ENCODE measurements at regions not wholly inside any gene's neighbourhood (a gene's known extent, or its start where the extent isn't known, plus 50 kb on each side); places are given as distances from the start of the nearest gene placed in this dataset.

- Histone ChIP-seq H3K36me3 (ENCODE audit: control insufficient read depth in 2 of 2, extremely low read depth in 1 of 2, insufficient read depth in 2 of 2, low read length in 2 of 2) (no peaks in the 10 kb centered on the region), H3K27ac (ENCODE audit: insufficient read depth, low read depth, low read length) (no peak overlapping the region), H3K9ac (replicated peaks; ENCODE audit: extremely low read depth, insufficient read depth, low read length) (no peak overlapping the region), H3K4me2 (ENCODE audit: insufficient read depth, low read length) (no peak overlapping the region), H3K4me1 (ENCODE audit: control insufficient read depth, extremely low read depth, insufficient read depth, low read length) (no peaks in the 10 kb centered on the region), H2AFZ (ENCODE audit: low read depth, low read length) (no peak overlapping the region), H3K9me3 (replicated peaks; ENCODE audit: control insufficient read depth, insufficient read depth, low read length) (peaks cover 4% of the 10 kb centered on the region), H3K4me3 (replicated peaks in 1 of 3; ENCODE audit: insufficient read depth in 1 of 3, low read depth in 1 of 3, low read length in 3 of 3) (no peak overlapping the region), H3K27me3 (ENCODE audit: control insufficient read depth in 2 of 2, insufficient read depth in 2 of 2, low read length in 2 of 2) (no peaks in the 10 kb centered on the region), H3K79me2 (ENCODE audit: control insufficient read depth, insufficient read depth, low read length) (no peaks in the 10 kb centered on the region), H4K20me1 (replicated peaks; ENCODE audit: control insufficient read depth, extremely low read depth, insufficient read depth, low read length) (no peaks in the 10 kb centered on the region), H3K9me1 (replicated peaks; ENCODE audit: control insufficient read depth, extremely low read depth, insufficient read depth, low read length) (no peaks in the 10 kb centered on the region)
- ChIA-PET POLR2A (no interaction called here), CTCF (no interaction called here)
- intact Hi-C loops (cut with micrococcal nuclease) (no loop called here), dilution Hi-C loops (cut with MboI; ENCODE audit: extremely low pct_ligation_motif_present, low sequenced_read_pairs) (no loop called here)
- DNase-seq (ENCODE audit: low read depth, low spot score) (no peak), FAIRE-seq (no peak)
- TF ChIP-seq EZH2 (IDR thresholded peaks at IDR 0.05; ENCODE audit: borderline replicate concordance, low read depth, low read length, severe bottlenecking) (no peak), FOS (IDR thresholded peaks at IDR 0.05; ENCODE audit: borderline replicate concordance, insufficient read depth, low read length) (no peak), POLR2AphosphoS5 (IDR thresholded peaks at IDR 0.05; ENCODE audit: insufficient read depth, low read depth, low read length) (no peak), POLR2A (IDR thresholded peaks at IDR 0.05; ENCODE audit: low read depth, low read length) (no peak), JUN (IDR thresholded peaks at IDR 0.05; ENCODE audit: borderline replicate concordance, insufficient read depth, insufficient read length, low read depth) (no peak), GATA2 (IDR thresholded peaks at IDR 0.05; ENCODE audit: insufficient read depth, insufficient read length, low read depth, low read length) (no peak), MYC (IDR thresholded peaks at IDR 0.05; ENCODE audit: low read depth, low read length) (no peak)
- TF ChIP-seq, protein P1, sequence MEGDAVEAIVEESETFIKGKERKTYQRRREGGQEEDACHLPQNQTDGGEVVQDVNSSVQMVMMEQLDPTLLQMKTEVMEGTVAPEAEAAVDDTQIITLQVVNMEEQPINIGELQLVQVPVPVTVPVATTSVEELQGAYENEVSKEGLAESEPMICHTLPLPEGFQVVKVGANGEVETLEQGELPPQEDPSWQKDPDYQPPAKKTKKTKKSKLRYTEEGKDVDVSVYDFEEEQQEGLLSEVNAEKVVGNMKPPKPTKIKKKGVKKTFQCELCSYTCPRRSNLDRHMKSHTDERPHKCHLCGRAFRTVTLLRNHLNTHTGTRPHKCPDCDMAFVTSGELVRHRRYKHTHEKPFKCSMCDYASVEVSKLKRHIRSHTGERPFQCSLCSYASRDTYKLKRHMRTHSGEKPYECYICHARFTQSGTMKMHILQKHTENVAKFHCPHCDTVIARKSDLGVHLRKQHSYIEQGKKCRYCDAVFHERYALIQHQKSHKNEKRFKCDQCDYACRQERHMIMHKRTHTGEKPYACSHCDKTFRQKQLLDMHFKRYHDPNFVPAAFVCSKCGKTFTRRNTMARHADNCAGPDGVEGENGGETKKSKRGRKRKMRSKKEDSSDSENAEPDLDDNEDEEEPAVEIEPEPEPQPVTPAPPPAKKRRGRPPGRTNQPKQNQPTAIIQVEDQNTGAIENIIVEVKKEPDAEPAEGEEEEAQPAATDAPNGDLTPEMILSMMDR (IDR thresholded peaks at IDR 0.05; ENCODE audit: extremely low read depth in 1 of 2, insufficient read depth in 1 of 2, low read depth in 1 of 2, low read length in 2 of 2): no peak
- TF ChIP-seq, protein P2, sequence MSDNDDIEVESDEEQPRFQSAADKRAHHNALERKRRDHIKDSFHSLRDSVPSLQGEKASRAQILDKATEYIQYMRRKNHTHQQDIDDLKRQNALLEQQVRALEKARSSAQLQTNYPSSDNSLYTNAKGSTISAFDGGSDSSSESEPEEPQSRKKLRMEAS (IDR thresholded peaks at IDR 0.05; ENCODE audit: insufficient read depth, insufficient read length): no peak
- no TSS peak for BruUV-seq (replicated peaks)
Observed at GRCh38 chr22:34255042-34255441, 334.8 kb upstream of the LARGE1 start.

All from endothelial cell of umbilical vein (primary cell).